Trophoblast cell (in vitro differentiated cells and primary cell): ENCODE measurements at regions not wholly inside any gene's neighbourhood (a gene's known extent, or its start where the extent isn't known, plus 50 kb on each side); places are given as distances from the start of the nearest gene placed in this dataset.

Source experiments
- DNase-seq, 2 donors: peaks; one replicate each; pipeline ENCODE4 v3.0.0-alpha.2; 2016
- H2AFZ ChIP-seq: 2 replicates; pipeline ENCODE4 v1.6.1; 2013; ENCODE audit warnings: low read length, moderate library complexity, mild to moderate bottlenecking; ENCODE audit not compliant: insufficient read depth, poor library complexity
- H2AK5ac ChIP-seq: 2 replicates; pipeline ENCODE4 v1.6.1; 2013; ENCODE audit warnings: mild to moderate bottlenecking, low read length
- H2BK120ac ChIP-seq: 2 replicates; pipeline ENCODE4 v1.6.1; 2013; ENCODE audit warnings: low read length, mild to moderate bottlenecking, moderate library complexity; ENCODE audit not compliant: insufficient read depth, poor library complexity
- H2BK12ac ChIP-seq: 2 replicates; pipeline ENCODE4 v1.6.1; 2013; ENCODE audit warnings: mild to moderate bottlenecking, low read length, moderate library complexity
- H2BK5ac ChIP-seq: 2 replicates; pipeline ENCODE4 v1.6.1; 2013; ENCODE audit warnings: low read length, low read depth, moderate library complexity, mild to moderate bottlenecking; ENCODE audit not compliant: poor library complexity
- H3K14ac ChIP-seq: 2 replicates; pipeline ENCODE4 v1.6.1; 2013; ENCODE audit warnings: mild to moderate bottlenecking, low read length
- H3K18ac ChIP-seq: 2 replicates; pipeline ENCODE4 v1.6.1; 2013; ENCODE audit warnings: mild to moderate bottlenecking, low read length
- H3K23ac ChIP-seq: 2 replicates; pipeline ENCODE4 v1.6.1; 2013; ENCODE audit warnings: low read length
- H3K27ac ChIP-seq: 2 replicates; pipeline ENCODE4 v1.5.1; 2013; ENCODE audit warnings: low read depth, mild to moderate bottlenecking, inconsistent platforms, low read length, moderate library complexity
- H3K27me3 ChIP-seq: 2 replicates; pipeline ENCODE4 v1.6.1; 2013; ENCODE audit warnings: inconsistent platforms, mild to moderate bottlenecking, low read length, moderate library complexity; ENCODE audit not compliant: insufficient read depth
- H3K36me3 ChIP-seq, 2 experiments: 1 replicate in 1 of 2; 2 replicates in 1 of 2; pipeline ENCODE4 v1.6.1; 2013; ENCODE audit warnings: low read length in 2 of 2, mild to moderate bottlenecking in 2 of 2, moderate library complexity in 1 of 2; ENCODE audit not compliant: insufficient read depth in 2 of 2, control insufficient read depth in 1 of 2
- H3K4ac ChIP-seq: 2 replicates; pipeline ENCODE4 v1.6.1; 2013; ENCODE audit warnings: low read depth, mild to moderate bottlenecking, low read length, moderate library complexity
- H3K4me1 ChIP-seq, 2 experiments: 1 replicate in 1 of 2; 2 replicates in 1 of 2; pipeline ENCODE4 v1.6.1; 2013; ENCODE audit warnings: low read length in 2 of 2, mild to moderate bottlenecking in 2 of 2, moderate library complexity in 1 of 2; ENCODE audit not compliant: insufficient read depth in 2 of 2, control insufficient read depth in 1 of 2
- H3K4me2 ChIP-seq: 2 replicates; pipeline ENCODE4 v1.6.1; 2013; ENCODE audit warnings: inconsistent platforms, mild to moderate bottlenecking, low read length, moderate library complexity
- H3K4me3 ChIP-seq: 2 replicates; pipeline ENCODE4 v1.5.1; 2013; ENCODE audit warnings: mild to moderate bottlenecking, low read depth, low read length, inconsistent platforms
- H3K79me1 ChIP-seq: one replicate; pipeline ENCODE4 v1.6.1; 2013; ENCODE audit warnings: low read length
- H3K79me2 ChIP-seq: 2 replicates; pipeline ENCODE4 v1.6.1; 2013; ENCODE audit warnings: low read length, mild to moderate bottlenecking; ENCODE audit not compliant: control insufficient read depth, insufficient read depth, poor library complexity
- H3K9ac ChIP-seq: 2 replicates; pipeline ENCODE4 v1.6.1; 2013; ENCODE audit warnings: mild to moderate bottlenecking, low read length
- H3K9me3 ChIP-seq: 2 replicates; pipeline ENCODE4 v1.6.1; 2013; ENCODE audit warnings: low read depth, mild to moderate bottlenecking, control low read depth, inconsistent platforms, low read length; ENCODE audit not compliant: insufficient read depth
- H4K12ac ChIP-seq: 2 replicates; pipeline ENCODE4 v1.6.1; 2013; ENCODE audit warnings: low read depth, mild to moderate bottlenecking, low read length, moderate library complexity
- H4K8ac ChIP-seq: 2 replicates; pipeline ENCODE4 v1.6.1; 2013; ENCODE audit warnings: low read depth, mild to moderate bottlenecking, low read length, moderate library complexity
- H4K91ac ChIP-seq: one replicate; pipeline ENCODE4 v1.6.1; 2013; ENCODE audit warnings: low read depth, mild to moderate bottlenecking, low read length, moderate library complexity
- WGBS: extraction: QIAGEN DNeasy Blood & Tissue Kit; methylation state at CpG from one replicate; pipeline ENCODE4 v1.1.7; 2013; ENCODE audit warnings: missing lambda C conversion rate; ENCODE audit not compliant: insufficient read length, insufficient coverage; ENCODE audit errors: extremely low coverage; 5-methylcytosine and 5-hydroxymethylcytosine counted together

GRCh38 chr13:71028884-71029283 lies 838.1 kb downstream of the DACH1 start:
- no peak overlapping the region for H4K8ac ChIP-seq
- WGBS: no CpG with 5 or more reads among the region's 1 CpG
- no peak overlapping the region for H4K12ac ChIP-seq

DNA sequence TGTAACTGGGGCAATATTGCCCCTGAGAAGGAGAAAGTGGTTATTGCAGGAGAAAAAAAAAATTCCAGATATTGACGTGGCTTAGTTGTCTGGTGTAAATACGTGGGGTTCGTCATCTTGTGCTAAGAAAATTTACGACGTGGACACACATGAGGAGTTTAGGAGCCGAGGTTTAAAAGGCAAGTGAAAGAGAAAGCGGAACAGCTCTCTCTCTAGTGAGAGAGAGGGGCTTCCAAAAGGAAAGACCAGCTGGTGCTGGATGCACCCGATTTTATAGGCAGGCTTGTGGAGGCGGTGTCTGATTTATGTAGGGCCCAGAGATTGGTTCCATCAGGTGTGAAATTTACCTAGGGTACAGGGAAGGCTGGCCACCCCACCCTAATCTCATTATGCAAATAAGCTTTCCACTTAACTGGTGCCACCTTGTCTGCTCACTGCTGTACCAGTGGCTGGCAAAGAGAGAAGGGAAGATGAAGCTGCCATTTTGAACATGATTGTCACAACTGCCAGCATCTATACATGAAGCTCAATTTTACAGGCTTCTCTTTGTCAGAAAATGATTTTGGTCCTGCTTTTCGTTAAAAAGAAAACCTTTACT lies 845.1 kb downstream of the DACH1 start:
- H3K14ac ChIP-seq: no peak overlapping the region
- H3K4me2 ChIP-seq: no peak overlapping the region
- peak overlapping the region; percentile 6 for H2BK12ac ChIP-seq
- H3K23ac ChIP-seq: no peak overlapping the region
- no peak overlapping the region for H3K18ac ChIP-seq
- no peak overlapping the region for H3K9ac ChIP-seq
- H2AK5ac ChIP-seq: peak overlapping the region; percentile 83
- no peak overlapping the region for H3K4ac ChIP-seq
- no peaks in the 10 kb centered on the region for H3K79me1 ChIP-seq
- H2BK120ac ChIP-seq: peak overlapping the region; percentile 1
- no peaks in the 10 kb centered on the region for H3K36me3 ChIP-seq
- WGBS: no CpG with 5 or more reads among the region's 10 CpGs
- peaks cover 0 to 5% of the 10 kb centered on the region in 2 experiments for H3K4me1 ChIP-seq
- H3K79me2 ChIP-seq: no peaks in the 10 kb centered on the region
- DNase-seq: no peak
- H3K9me3 ChIP-seq: no peaks in the 10 kb centered on the region
- H3K27ac ChIP-seq: no peak overlapping the region
- H4K8ac ChIP-seq: no peak overlapping the region
- no peak overlapping the region for H2BK5ac ChIP-seq
- no peak overlapping the region for H3K4me3 ChIP-seq
- H4K12ac ChIP-seq: no peak overlapping the region
- peak overlapping the region; percentile 37 for H4K91ac ChIP-seq
- no peaks in the 10 kb centered on the region for H3K27me3 ChIP-seq
- no peak overlapping the region for H2AFZ ChIP-seq

More at GRCh38 chr13:71028884-71029283, 838.1 kb downstream of the DACH1 start:
- no peak overlapping the region for H2BK5ac ChIP-seq
- H3K79me1 ChIP-seq: no peaks in the 10 kb centered on the region
- no peak overlapping the region for H2AFZ ChIP-seq
- no peak overlapping the region for H3K9ac ChIP-seq
- no peaks in the 10 kb centered on the region for H3K79me2 ChIP-seq
- peaks cover 4 to 6% of the 10 kb centered on the region in 2 experiments for H3K4me1 ChIP-seq
- H3K18ac ChIP-seq: no peak overlapping the region
- H3K14ac ChIP-seq: no peak overlapping the region
- no peaks in the 10 kb centered on the region for H3K9me3 ChIP-seq
- H3K4me3 ChIP-seq: no peak overlapping the region
- H2BK120ac ChIP-seq: no peak overlapping the region
- no peaks in the 10 kb centered on the region for H3K27me3 ChIP-seq
- no peaks in the 10 kb centered on the region for H3K36me3 ChIP-seq
- no peak overlapping the region for H3K4ac ChIP-seq
- no peak overlapping the region for H3K27ac ChIP-seq
- H2BK12ac ChIP-seq: no peak overlapping the region
- no peak overlapping the region for H2AK5ac ChIP-seq
- no peak overlapping the region for H3K4me2 ChIP-seq
- H3K23ac ChIP-seq: no peak overlapping the region
- no peak for DNase-seq
- H4K91ac ChIP-seq: no peak overlapping the region

GRCh38 chr13:71018995-71019394 lies 848.0 kb downstream of the DACH1 start:
- Histone ChIP-seq H3K79me2 (no peaks in the 10 kb centered on the region), H4K91ac (no peak overlapping the region), H3K36me3 (no peaks in the 10 kb centered on the region), H3K4me1 (peaks cover 0 to 6% of the 10 kb centered on the region in 2 experiments), H2BK12ac (no peak overlapping the region), H3K79me1 (peaks cover 2% of the 10 kb centered on the region), H3K4me2 (no peak overlapping the region), H3K4me3 (no peak overlapping the region), H2BK5ac (no peak overlapping the region), H2AFZ (no peak overlapping the region), H3K9me3 (no peaks in the 10 kb centered on the region), H4K8ac (no peak overlapping the region), H3K18ac (no peak overlapping the region), H3K23ac (no peak overlapping the region), H3K14ac (no peak overlapping the region), H2AK5ac (no peak overlapping the region), H3K9ac (no peak overlapping the region), H3K4ac (no peak overlapping the region), H3K27ac (no peak overlapping the region), H4K12ac (no peak overlapping the region), H3K27me3 (no peaks in the 10 kb centered on the region), H2BK120ac (no peak overlapping the region)
- WGBS: no CpG with 5 or more reads among the region's 1 CpG
- no peak for DNase-seq

- Histone ChIP-seq H3K14ac (no peak overlapping the region), H3K9ac (no peak overlapping the region), H2BK12ac (no peak overlapping the region), H2AK5ac (no peak overlapping the region), H3K23ac (no peak overlapping the region), H3K79me2 (no peaks in the 10 kb centered on the region), H3K27me3 (no peaks in the 10 kb centered on the region), H4K12ac (no peak overlapping the region), H2BK5ac (no peak overlapping the region), H3K4me3 (no peak overlapping the region), H4K8ac (no peak overlapping the region), H3K4me1 (peaks cover 0 to 6% of the 10 kb centered on the region in 2 experiments), H2BK120ac (no peak overlapping the region), H3K4ac (no peak overlapping the region), H3K18ac (no peak overlapping the region), H3K27ac (no peak overlapping the region), H3K9me3 (no peaks in the 10 kb centered on the region), H2AFZ (no peak overlapping the region), H3K4me2 (no peak overlapping the region), H3K36me3 (no peaks in the 10 kb centered on the region), H3K79me1 (peaks cover 2% of the 10 kb centered on the region), H4K91ac (no peak overlapping the region)
- DNase-seq: no peak
Observed at GRCh38 chr13:71018544-71018943, 848.5 kb downstream of the DACH1 start.
